ENCODE measurements at regions not wholly inside any gene's neighbourhood (a gene's known extent, or its start where the extent isn't known, plus 50 kb on each side); places are given as distances from the start of the nearest gene placed in this dataset.

DNA sequence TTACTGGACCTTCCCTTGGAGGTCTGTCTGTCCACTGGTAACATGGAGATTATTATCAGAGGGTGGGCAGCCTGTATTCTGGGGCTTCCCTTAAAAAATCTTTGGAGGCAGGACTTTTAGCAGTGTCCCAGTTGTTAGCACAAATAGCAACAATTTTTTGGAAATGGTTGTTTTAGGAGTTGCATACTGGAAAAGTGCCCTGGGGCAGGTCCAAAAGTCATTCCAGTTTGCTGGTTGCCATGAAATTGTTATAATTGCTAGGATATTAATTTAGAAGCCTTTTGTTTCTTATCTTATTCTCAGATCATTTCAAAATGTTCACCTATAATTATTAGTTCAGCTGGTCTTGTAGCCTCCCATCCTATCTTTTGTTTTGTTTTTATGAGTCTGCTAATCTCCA, 71.0 kb downstream of the PTGS2 start:
- TF ChIP-seq SIN3A (IDR thresholded peaks at IDR 0.05; ENCODE audit: low read depth) (no peak), EZH2 (IDR thresholded peaks at IDR 0.05) (no peak)
- TF ChIP-seq, protein P1, sequence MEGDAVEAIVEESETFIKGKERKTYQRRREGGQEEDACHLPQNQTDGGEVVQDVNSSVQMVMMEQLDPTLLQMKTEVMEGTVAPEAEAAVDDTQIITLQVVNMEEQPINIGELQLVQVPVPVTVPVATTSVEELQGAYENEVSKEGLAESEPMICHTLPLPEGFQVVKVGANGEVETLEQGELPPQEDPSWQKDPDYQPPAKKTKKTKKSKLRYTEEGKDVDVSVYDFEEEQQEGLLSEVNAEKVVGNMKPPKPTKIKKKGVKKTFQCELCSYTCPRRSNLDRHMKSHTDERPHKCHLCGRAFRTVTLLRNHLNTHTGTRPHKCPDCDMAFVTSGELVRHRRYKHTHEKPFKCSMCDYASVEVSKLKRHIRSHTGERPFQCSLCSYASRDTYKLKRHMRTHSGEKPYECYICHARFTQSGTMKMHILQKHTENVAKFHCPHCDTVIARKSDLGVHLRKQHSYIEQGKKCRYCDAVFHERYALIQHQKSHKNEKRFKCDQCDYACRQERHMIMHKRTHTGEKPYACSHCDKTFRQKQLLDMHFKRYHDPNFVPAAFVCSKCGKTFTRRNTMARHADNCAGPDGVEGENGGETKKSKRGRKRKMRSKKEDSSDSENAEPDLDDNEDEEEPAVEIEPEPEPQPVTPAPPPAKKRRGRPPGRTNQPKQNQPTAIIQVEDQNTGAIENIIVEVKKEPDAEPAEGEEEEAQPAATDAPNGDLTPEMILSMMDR (IDR thresholded peaks at IDR 0.05 in 2 of 3, conservative IDR thresholded peaks at IDR 0.05 in 1 of 3; ENCODE audit: borderline replicate concordance in 1 of 3, insufficient read depth in 1 of 3, low read depth in 2 of 3, low read length in 2 of 3): no peak

All from HCT116 (cell line).